GM11168 (cell line): ENCODE measurements at regions not wholly inside any gene's neighbourhood (a gene's known extent, or its start where the extent isn't known, plus 50 kb on each side); places are given as distances from the start of the nearest gene placed in this dataset.

Experiments
- in situ Hi-C: fragments of 300-500 bp; cut with MboI; formaldehyde crosslinking; loops from one replicate; pipeline ENCODE4 v1.12.0; 2022; ENCODE audit warnings: low sequenced_read_pairs; ENCODE audit not compliant: unreplicated experiment

GRCh38 chr18:40676668-40677067 lies 1278.4 kb upstream of the PIK3C3 start:
- in situ Hi-C loops, result no loop called here

DNA sequence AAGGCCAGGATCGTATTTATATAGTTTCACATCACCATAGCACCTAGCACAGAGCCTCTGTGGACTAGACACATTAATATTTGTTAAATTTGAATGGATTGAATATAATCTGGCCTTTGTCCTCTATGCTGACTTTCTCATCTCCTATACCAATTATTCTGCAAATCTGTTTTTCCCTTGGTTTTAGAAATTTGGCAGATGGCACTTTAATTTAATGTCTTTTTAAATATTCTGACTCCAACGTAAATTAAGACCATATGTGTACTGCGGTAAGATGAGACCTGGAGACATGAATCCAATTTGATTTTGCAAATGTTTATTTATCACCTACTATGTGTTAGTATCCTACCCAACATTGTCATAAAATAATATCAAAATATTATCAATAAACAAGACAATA lies 1281.9 kb upstream of the PIK3C3 start:
- in situ Hi-C loops, result no loop called here

- in situ Hi-C loops, result no loop called here
Measured at GRCh38 chr18:40672590-40672989, 1282.4 kb upstream of the PIK3C3 start.

- in situ Hi-C loops, result no loop called here
Measured at GRCh38 chr18:40670668-40671375, 1284.2 kb upstream of the PIK3C3 start.

GRCh38 chr18:40662898-40663437 lies 1292.1 kb upstream of the PIK3C3 start:
- in situ Hi-C loops, result no loop called here

GRCh38 chr18:40653682-40654081 lies 1301.4 kb upstream of the PIK3C3 start:
- in situ Hi-C loops, result no loop called here

DNA sequence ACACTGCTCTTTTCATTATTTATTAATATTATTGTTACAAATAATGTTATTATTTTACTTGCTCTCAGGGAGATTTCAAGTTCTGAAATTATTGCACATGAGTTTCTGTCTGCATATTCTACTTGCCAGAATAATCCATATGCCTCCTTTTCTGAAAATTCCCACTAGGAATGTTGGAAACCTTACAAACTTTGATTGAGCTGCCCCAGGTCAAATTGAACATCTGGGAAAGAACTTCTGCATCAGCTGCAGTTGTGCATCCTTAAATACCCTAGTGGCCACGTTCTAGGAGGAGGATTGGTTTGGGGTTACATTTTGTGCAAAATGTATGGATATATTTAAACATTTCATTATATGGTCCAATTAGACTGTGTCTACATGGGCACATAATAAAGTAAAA lies 1302.7 kb upstream of the PIK3C3 start:
- in situ Hi-C loops, result no loop called here

- in situ Hi-C loops, result no loop called here
Measured at GRCh38 chr18:40651163-40651562, 1303.9 kb upstream of the PIK3C3 start.

DNA sequence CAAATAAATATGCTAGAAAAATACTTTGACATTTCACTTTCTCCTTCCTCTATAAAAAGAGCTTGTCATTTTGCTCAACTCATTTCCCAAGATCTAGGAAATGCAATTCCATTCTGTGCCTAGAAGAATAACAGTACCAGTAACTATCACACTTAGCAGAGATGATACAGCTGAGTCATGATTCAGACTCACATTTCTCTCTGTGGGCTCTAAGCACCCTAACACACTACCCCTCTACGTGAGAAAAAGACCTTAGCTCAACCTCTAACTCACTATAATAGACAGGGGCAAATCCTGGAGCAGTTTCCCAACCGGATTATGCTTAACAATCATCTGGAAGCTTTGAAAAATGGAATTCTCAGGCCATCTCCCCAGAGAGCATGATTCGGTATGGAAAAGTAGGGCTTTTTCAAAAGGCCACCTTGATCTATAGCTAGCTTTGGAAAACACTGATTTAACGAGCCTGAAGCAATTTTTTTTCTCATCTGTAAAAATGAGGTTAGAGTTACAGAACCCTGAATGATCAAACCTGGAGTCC lies 1312.3 kb upstream of the PIK3C3 start:
- in situ Hi-C loops, result no loop called here

GRCh38 chr18:40631319-40631718 lies 1323.7 kb upstream of the PIK3C3 start:
- in situ Hi-C loops, result no loop called here

- in situ Hi-C loops, result no loop called here
Measured at GRCh38 chr18:40630496-40630895, 1324.5 kb upstream of the PIK3C3 start.

GRCh38 chr18:40624959-40625358 lies 1330.1 kb upstream of the PIK3C3 start:
- in situ Hi-C loops, result no loop called here

DNA sequence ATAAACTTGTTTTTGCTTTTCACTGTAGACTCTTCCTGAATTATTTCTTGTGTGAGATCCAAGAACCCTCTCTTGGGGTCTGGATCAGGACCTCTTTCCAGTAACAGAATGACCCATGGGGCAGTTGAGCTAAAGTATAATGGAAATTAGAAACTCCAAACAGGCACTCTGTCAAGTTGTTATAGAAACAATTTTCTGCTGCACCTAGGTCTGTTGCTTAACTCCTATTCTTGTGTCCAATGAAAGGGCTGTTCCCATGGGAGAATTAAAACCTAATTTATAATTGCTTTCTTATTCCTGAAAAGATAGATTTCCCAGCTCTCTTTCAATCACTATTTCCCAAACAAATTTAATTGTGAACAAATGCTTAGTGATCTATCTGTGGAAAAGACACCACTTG lies 1341.3 kb upstream of the PIK3C3 start:
- in situ Hi-C loops, result no loop called here

DNA sequence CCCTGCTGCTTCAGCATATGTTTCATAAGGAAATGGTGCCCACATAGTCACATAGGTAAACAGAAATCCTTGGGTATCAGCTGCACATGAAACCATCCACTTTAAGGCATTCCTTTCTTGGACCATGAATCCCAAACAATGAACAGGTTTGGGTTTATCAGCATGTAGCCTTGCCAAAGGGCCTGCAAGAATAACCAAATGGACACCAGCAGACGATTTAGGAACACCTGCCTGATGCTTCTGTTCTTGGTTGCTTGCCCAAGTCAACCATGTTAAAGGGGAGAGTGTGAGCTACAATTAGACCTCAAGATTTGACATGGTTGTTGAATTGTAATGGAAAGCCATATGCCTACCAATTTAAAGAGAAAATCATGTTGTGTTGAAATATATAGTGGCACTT lies 1342.7 kb upstream of the PIK3C3 start:
- in situ Hi-C loops, result no loop called here

GRCh38 chr18:40608226-40608625 lies 1346.8 kb upstream of the PIK3C3 start:
- in situ Hi-C loops, result no loop called here

DNA sequence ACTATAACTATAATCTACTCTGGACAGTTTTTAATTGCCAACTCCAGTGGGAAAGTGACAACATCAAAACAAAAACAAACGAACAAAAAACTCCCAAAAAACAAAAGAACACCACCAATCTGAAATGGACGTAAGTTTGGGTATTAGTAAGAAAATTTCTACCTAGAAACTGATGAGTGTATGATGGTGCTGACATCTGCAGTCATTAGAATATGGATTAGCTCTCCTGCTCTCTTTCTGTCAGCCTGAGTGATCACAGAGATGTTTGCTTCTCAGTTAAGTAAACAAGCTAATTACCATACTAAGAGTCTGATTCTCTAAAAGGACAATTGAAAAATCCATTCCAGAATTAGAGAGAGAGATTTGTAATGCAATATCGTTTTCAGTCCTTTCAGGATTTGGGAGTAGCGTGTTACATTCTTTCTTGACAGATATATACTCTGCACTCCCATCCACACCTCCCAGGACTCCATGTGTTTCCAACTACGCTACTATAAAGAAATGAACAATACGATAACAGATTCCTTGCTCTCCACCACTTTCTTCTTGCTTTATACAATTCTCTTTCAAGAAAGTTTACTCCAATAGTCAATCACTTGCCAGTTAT lies 1347.4 kb upstream of the PIK3C3 start:
- in situ Hi-C loops, result no loop called here

- in situ Hi-C loops, result no loop called here
Measured at GRCh38 chr18:40606996-40607395, 1348.0 kb upstream of the PIK3C3 start.

DNA sequence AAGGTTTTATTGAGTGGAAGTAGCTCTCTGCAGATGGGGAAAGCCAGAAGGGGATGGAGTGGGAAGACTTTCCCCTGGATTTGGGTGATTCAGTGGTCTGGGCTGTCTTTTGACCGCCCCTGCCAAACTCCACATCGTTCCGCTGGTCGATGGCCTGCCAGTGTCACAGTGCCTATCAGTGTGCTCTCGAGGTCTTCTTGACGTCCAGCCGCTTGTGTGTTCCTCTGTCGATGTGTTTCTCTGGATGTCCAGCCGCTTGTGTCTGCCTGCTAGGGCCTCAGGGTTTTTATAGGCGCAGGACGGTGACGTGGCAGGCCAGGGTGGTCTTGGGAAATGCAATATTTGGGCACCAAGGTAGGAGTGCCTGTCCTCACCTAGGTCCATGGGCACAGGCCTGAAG lies 1371.4 kb upstream of the PIK3C3 start:
- in situ Hi-C loops, result no loop called here

GRCh38 chr18:40582105-40582504 lies 1372.9 kb upstream of the PIK3C3 start:
- in situ Hi-C loops, result no loop called here

DNA sequence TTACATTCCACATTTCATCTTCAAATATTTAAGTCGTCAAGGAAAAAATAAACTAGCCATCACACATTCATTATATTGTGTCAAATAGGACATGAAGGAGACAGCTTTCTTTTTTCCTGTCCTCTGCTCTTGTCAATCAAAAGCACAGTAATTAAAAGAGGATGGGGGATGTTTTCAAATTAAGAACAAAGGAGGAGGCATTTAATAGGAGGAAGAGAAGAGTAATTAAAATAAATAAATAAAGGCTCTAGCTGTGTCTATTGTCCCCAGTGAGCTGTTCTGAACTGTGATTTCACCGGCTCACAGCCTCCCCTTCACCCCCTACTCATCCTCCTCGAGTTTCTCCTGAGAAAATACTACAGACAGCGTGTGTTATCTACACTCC lies 1377.1 kb upstream of the PIK3C3 start:
- in situ Hi-C loops, result no loop called here

- in situ Hi-C loops, result no loop called here
Measured at GRCh38 chr18:40577239-40577980, 1377.6 kb upstream of the PIK3C3 start.
